ENCODE measurements at regions not wholly inside any gene's neighbourhood (a gene's known extent, or its start where the extent isn't known, plus 50 kb on each side); places are given as distances from the start of the nearest gene placed in this dataset.
"Not testable (repeated sequence)": the region's sequence is repeated elsewhere in the genome, so short reads cannot be mapped to it uniquely, and the experiment has no call there.

- TF ChIP-seq BCL3 (IDR thresholded peaks at IDR 0.05) (no peak), MAX (IDR thresholded peaks at IDR 0.05) (no peak), RNF2 (IDR thresholded peaks at IDR 0.05; ENCODE audit: borderline replicate concordance, low read depth) (no peak), USF2 (IDR thresholded peaks at IDR 0.05) (no peak), ZC3H11A (IDR thresholded peaks at IDR 0.05) (no peak), CHD4 (IDR thresholded peaks at IDR 0.05; ENCODE audit: borderline replicate concordance) (no peak), GATA3 (IDR thresholded peaks at IDR 0.05; ENCODE audit: borderline replicate concordance) (no peak), KDM1A (IDR thresholded peaks at IDR 0.05; ENCODE audit: low read depth) (no peak), ATOH8 (CRISPR knock-in tag; IDR thresholded peaks at IDR 0.05; ENCODE audit: low read depth) (no peak), SMC3 (IDR thresholded peaks at IDR 0.05) (no peak), NPAS2 (CRISPR knock-in tag; IDR thresholded peaks at IDR 0.05; ENCODE audit: borderline replicate concordance) (no peak)
These were observed 150.3 kb downstream of the RASEF start (continued) for GRCh38 chr9:82912645-82913044.

GRCh38 chr9:82916238-82916637 lies 146.7 kb downstream of the RASEF start:
- H3K9me3 ChIP-seq, result peaks cover 23% of the 10 kb centered on the region
- H3K27ac ChIP-seq; H3K4me3 ChIP-seq; POLR2A ChIA-PET; DNase-seq (ENCODE audit: low read depth in 1 of 2, low spot score in 1 of 2); H3K4me1 ChIP-seq; H3K4me2 ChIP-seq; CTCF ChIA-PET; ATAC-seq; FAIRE-seq: not testable (repeated sequence)
- TF ChIP-seq ZFP36 (IDR thresholded peaks at IDR 0.05; ENCODE audit: borderline replicate concordance, partially characterized antibody), result peak; percentile 96
- 0% methylated on average over 1 of the region's 1 CpG for WGBS (ENCODE audit: missing lambda C conversion rate)

GRCh38 chr9:82920154-82920553 lies 142.8 kb downstream of the RASEF start:
- H3K9me3 ChIP-seq, result peaks cover 18% of the 10 kb centered on the region
- H3K4me3 ChIP-seq, result no peak overlapping the region
- CTCF ChIA-PET, result no interaction called here
- FAIRE-seq (no peak), DNase-seq (ENCODE audit: low read depth in 1 of 2, low spot score in 1 of 2) (no peak), ATAC-seq (no peak)
- no peak overlapping the region for H3K4me2 ChIP-seq
- TF ChIP-seq POLR2A (IDR thresholded peaks at IDR 0.05; ENCODE audit: low read length) (no peak), RAD21 (conservative IDR thresholded peaks at IDR 0.05 in 1 of 2, IDR thresholded peaks at IDR 0.05 in 1 of 2) (no peak), MYC (IDR thresholded peaks at IDR 0.05; ENCODE audit: borderline replicate concordance, low read length) (no peak), EHF (CRISPR knock-in tag; IDR thresholded peaks at IDR 0.05) (no peak), CBX8 (IDR thresholded peaks at IDR 0.05) (no peak), ELK1 (IDR thresholded peaks at IDR 0.05; ENCODE audit: low read depth, low read length) (no peak), RNF2 (IDR thresholded peaks at IDR 0.05; ENCODE audit: borderline replicate concordance, low read depth) (no peak), E2F6 (IDR thresholded peaks at IDR 0.05; ENCODE audit: borderline replicate concordance, low read depth) (no peak), RARB (CRISPR knock-in tag; IDR thresholded peaks at IDR 0.05) (no peak), HEYL (CRISPR knock-in tag; IDR thresholded peaks at IDR 0.05) (no peak), CTCF (IDR thresholded peaks at IDR 0.05) (no peak)
- WGBS (ENCODE audit: missing lambda C conversion rate), result 43% methylated on average over 2 of the region's 2 CpGs
- no peaks in the 10 kb centered on the region for H3K4me1 ChIP-seq
- POLR2A ChIA-PET, result no interaction called here
- no peak overlapping the region for H3K27ac ChIP-seq

Measured in A549 (cell line).